ENCODE measurements at regions not wholly inside any gene's neighbourhood (a gene's known extent, or its start where the extent isn't known, plus 50 kb on each side); places are given as distances from the start of the nearest gene placed in this dataset.

DNA sequence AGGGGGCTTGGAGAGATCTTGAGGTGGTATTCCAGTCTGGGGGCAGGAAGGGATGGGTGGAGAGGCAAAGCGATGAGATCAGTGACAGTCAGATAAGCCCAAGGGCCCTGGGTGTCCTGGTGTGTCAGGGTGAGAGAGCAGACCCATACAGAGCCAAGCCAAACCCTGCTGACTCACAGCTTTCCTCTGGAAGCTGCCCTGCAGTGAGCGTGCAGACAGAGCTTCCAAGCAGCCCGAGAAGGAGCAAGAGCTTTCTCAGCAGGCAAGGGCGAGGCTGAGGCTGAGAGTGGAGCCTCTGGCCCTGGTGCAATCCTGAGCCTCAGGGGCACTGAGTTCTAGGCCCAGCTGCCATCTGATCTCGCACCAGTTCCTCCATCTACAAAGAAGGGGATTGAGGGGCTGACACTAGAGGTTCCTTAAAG is 91.1 kb upstream of the HIVEP1 start:
- TF ChIP-seq, protein P1, sequence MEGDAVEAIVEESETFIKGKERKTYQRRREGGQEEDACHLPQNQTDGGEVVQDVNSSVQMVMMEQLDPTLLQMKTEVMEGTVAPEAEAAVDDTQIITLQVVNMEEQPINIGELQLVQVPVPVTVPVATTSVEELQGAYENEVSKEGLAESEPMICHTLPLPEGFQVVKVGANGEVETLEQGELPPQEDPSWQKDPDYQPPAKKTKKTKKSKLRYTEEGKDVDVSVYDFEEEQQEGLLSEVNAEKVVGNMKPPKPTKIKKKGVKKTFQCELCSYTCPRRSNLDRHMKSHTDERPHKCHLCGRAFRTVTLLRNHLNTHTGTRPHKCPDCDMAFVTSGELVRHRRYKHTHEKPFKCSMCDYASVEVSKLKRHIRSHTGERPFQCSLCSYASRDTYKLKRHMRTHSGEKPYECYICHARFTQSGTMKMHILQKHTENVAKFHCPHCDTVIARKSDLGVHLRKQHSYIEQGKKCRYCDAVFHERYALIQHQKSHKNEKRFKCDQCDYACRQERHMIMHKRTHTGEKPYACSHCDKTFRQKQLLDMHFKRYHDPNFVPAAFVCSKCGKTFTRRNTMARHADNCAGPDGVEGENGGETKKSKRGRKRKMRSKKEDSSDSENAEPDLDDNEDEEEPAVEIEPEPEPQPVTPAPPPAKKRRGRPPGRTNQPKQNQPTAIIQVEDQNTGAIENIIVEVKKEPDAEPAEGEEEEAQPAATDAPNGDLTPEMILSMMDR (IDR thresholded peaks at IDR 0.05; ENCODE audit: insufficient read depth, low read depth, low read length) = no peak
- no peak for TF ChIP-seq EZH2 (IDR thresholded peaks at IDR 0.05; ENCODE audit: insufficient read depth, low read length)
